Activated T-helper 2 cell treated with anti-CD3 and anti-CD28 coated beads, Interferon-gamma antibody, Interleukin-2, Interleukin-4, amounts not matched to agents 10 μg/mL and 5 μg/mL and 100 μg/mL, durations not matched to agents 14 hours and 24 hours and 36 hours (primary cell): ENCODE measurements at regions not wholly inside any gene's neighbourhood (a gene's known extent, or its start where the extent isn't known, plus 50 kb on each side); places are given as distances from the start of the nearest gene placed in this dataset.
A peak's percentile ranks its signal among the peaks of the same experiment; 100 is the strongest.

Experiments
- DNase-seq: peaks from one replicate; pipeline ENCODE4 v3.0.0; 2021; ENCODE audit warnings: low spot score
- H3K27ac Mint-ChIP-seq: one replicate; pipeline ENCODE4 v1.8.0; 2021; ENCODE audit warnings: mixed read lengths
- H3K27me3 Mint-ChIP-seq: one replicate; pipeline ENCODE4 v1.8.0; 2021; ENCODE audit warnings: low read depth, mixed read lengths
- H3K36me3 Mint-ChIP-seq: one replicate; pipeline ENCODE4 v1.8.0; 2021; ENCODE audit warnings: low read depth, mixed read lengths
- H3K4me1 Mint-ChIP-seq: one replicate; pipeline ENCODE4 v1.8.0; 2021; ENCODE audit warnings: low read depth, mixed read lengths
- H3K4me3 Mint-ChIP-seq: one replicate; pipeline ENCODE4 v1.8.0; 2021; ENCODE audit warnings: low read depth, mild to moderate bottlenecking, moderate library complexity, mixed read lengths
- H3K9me3 Mint-ChIP-seq: one replicate; pipeline ENCODE4 v1.8.0; 2021; ENCODE audit warnings: mixed read lengths
- intact Hi-C: fragments of 100-400 bp; cut with micrococcal nuclease; formaldehyde crosslinking; loops from one replicate; pipeline ENCODE4 v1.15.1; 2023

DNA sequence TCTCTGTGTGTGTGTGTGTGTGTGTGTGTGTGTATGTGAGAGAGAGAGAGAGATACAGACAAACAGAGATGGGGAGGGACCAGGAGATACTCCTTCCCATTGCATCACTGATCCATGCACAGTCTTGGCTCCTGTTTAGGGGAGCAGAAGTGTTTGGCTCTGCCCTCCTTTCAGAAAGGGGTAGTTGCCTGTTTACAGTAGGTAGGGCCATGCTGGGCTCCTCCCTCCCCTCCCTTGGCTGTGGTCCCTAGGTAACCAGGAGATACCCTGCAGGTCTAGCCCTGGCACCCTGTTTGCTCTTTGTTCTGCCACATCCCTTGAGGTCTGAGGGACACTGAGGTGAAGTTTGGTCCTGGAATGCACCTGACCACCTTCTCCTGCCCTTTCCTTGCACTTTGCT lies 95.3 kb downstream of the RAMP3 start:
- peaks cover 21% of the 10 kb centered on the region for H3K27me3 Mint-ChIP-seq
- no peaks in the 10 kb centered on the region for H3K9me3 Mint-ChIP-seq
- no peaks in the 10 kb centered on the region for H3K36me3 Mint-ChIP-seq
- H3K4me1 Mint-ChIP-seq, result no peaks in the 10 kb centered on the region
- no peak for DNase-seq
- intact Hi-C loops, result no loop called here
- H3K4me3 Mint-ChIP-seq, result no peak overlapping the region
- no peak overlapping the region for H3K27ac Mint-ChIP-seq

- no peaks in the 10 kb centered on the region for H3K9me3 Mint-ChIP-seq
- peaks cover 19% of the 10 kb centered on the region for H3K27me3 Mint-ChIP-seq
- intact Hi-C loops, result no loop called here
- DNase-seq, result no peak
- H3K4me3 Mint-ChIP-seq, result no peak overlapping the region
- H3K36me3 Mint-ChIP-seq, result no peaks in the 10 kb centered on the region
- no peaks in the 10 kb centered on the region for H3K4me1 Mint-ChIP-seq
- H3K27ac Mint-ChIP-seq, result no peak overlapping the region
Observed at GRCh38 chr7:45253368-45253767, 95.8 kb downstream of the RAMP3 start.

- Mint-ChIP-seq H3K4me3 (no peak overlapping the region), H3K27ac (no peak overlapping the region), H3K27me3 (peaks cover 15% of the 10 kb centered on the region), H3K36me3 (no peaks in the 10 kb centered on the region), H3K4me1 (no peaks in the 10 kb centered on the region), H3K9me3 (no peaks in the 10 kb centered on the region)
- no peak for DNase-seq
- intact Hi-C loops, result no loop called here
Observed at GRCh38 chr7:45255187-45255586, 97.6 kb downstream of the RAMP3 start.

GRCh38 chr7:45256309-45256708 lies 98.7 kb downstream of the RAMP3 start:
- H3K4me3 Mint-ChIP-seq, result no peak overlapping the region
- no peaks in the 10 kb centered on the region for H3K4me1 Mint-ChIP-seq
- H3K27me3 Mint-ChIP-seq, result peaks cover 13% of the 10 kb centered on the region
- intact Hi-C loops, result no loop called here
- DNase-seq, result no peak
- no peak overlapping the region for H3K27ac Mint-ChIP-seq
- no peaks in the 10 kb centered on the region for H3K36me3 Mint-ChIP-seq
- no peaks in the 10 kb centered on the region for H3K9me3 Mint-ChIP-seq

- H3K27ac Mint-ChIP-seq, result no peak overlapping the region
- no peak for DNase-seq
- H3K27me3 Mint-ChIP-seq, result peaks cover 13% of the 10 kb centered on the region
- H3K9me3 Mint-ChIP-seq, result no peaks in the 10 kb centered on the region
- no peak overlapping the region for H3K4me3 Mint-ChIP-seq
- intact Hi-C loops, result no loop called here
- H3K4me1 Mint-ChIP-seq, result no peaks in the 10 kb centered on the region
- H3K36me3 Mint-ChIP-seq, result no peaks in the 10 kb centered on the region
Observed at GRCh38 chr7:45256775-45257174, 99.2 kb downstream of the RAMP3 start.

GRCh38 chr7:45257284-45257683 lies 99.7 kb downstream of the RAMP3 start:
- H3K27ac Mint-ChIP-seq, result no peak overlapping the region
- no peak for DNase-seq
- intact Hi-C loops, result no loop called here

GRCh38 chr7:45258533-45259226 lies 101.1 kb downstream of the RAMP3 start:
- intact Hi-C loops, result no loop called here

More at GRCh38 chr7:45257284-45257683, 99.7 kb downstream of the RAMP3 start:
- no peaks in the 10 kb centered on the region for H3K9me3 Mint-ChIP-seq
- no peak overlapping the region for H3K4me3 Mint-ChIP-seq
- H3K4me1 Mint-ChIP-seq, result no peaks in the 10 kb centered on the region
- peaks cover 13% of the 10 kb centered on the region for H3K27me3 Mint-ChIP-seq
- no peaks in the 10 kb centered on the region for H3K36me3 Mint-ChIP-seq

DNA sequence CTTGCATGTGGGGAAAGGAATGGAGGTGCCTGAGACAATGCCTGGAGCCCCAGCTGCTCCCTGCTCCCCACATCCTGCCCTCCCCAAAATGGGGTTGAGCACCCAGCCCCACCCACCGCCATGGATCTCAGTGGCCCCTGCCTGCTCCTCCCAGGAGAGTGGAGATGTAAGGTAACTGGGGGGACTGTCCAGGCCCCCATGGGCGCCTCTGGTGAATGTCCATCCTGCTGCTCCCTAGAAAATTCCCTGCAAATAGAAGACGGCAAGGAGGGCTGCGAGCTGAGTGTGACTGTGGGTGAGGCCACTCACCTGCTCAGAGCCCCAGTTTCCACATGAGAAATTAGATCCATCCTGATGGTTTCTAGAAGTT lies 101.6 kb downstream of the RAMP3 start:
- intact Hi-C loops, result no loop called here
- no peak for DNase-seq
- Mint-ChIP-seq H3K27ac (no peak overlapping the region), H3K27me3 (peaks cover 9% of the 10 kb centered on the region), H3K4me1 (no peaks in the 10 kb centered on the region), H3K4me3 (no peak overlapping the region), H3K9me3 (no peaks in the 10 kb centered on the region), H3K36me3 (no peaks in the 10 kb centered on the region)

More at GRCh38 chr7:45258533-45259226, 101.1 kb downstream of the RAMP3 start:
- H3K4me3 Mint-ChIP-seq, result no peak overlapping the region
- H3K27ac Mint-ChIP-seq, result no peak overlapping the region
- H3K27me3 Mint-ChIP-seq, result peaks cover 9% of the 10 kb centered on the region
- no peaks in the 10 kb centered on the region for H3K36me3 Mint-ChIP-seq
- no peaks in the 10 kb centered on the region for H3K9me3 Mint-ChIP-seq
- no peak for DNase-seq
- no peaks in the 10 kb centered on the region for H3K4me1 Mint-ChIP-seq

DNA sequence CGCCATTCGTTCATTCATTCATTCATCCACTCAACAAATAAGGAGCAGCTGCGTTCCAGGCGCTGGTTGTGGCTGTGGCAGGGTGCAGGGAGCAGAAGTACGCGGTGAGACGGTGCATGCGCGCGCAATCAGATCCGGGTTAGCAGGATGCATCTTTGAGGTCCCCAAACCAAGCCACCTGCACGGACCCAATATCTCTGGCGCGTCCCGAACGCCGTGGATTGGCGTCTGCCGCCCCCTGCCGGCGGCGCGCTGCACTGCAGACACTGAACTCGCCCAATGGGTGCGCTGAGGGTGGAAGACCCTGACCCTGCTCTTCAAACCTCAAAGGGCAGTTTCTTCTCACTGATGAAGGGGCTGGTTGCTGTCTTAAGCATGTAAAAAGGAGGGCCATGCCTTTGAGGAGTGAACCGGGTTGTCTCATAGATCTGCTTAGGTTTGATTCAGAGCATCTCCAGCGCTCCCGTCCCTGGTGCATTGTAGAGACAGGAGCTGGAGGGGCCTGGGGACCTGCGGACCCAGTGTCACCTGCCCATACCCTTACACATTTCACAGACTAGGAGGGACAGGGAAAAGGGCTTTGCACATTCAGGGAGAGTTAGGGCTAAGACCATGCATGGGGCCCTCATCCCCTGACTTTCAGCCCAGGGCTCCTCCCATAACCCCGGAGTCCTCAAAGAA lies 102.5 kb downstream of the RAMP3 start:
- Mint-ChIP-seq H3K4me3 (no peak overlapping the region), H3K9me3 (no peaks in the 10 kb centered on the region), H3K36me3 (no peaks in the 10 kb centered on the region), H3K4me1 (no peaks in the 10 kb centered on the region), H3K27me3 (peaks cover 9% of the 10 kb centered on the region), H3K27ac (no peak overlapping the region)
- peak; percentile 62 for DNase-seq
- intact Hi-C loops, result loop anchor here (1.0 kb wide), 1 partner anchor 106 kb away; no protein-coding TSS in a partner anchor

DNA sequence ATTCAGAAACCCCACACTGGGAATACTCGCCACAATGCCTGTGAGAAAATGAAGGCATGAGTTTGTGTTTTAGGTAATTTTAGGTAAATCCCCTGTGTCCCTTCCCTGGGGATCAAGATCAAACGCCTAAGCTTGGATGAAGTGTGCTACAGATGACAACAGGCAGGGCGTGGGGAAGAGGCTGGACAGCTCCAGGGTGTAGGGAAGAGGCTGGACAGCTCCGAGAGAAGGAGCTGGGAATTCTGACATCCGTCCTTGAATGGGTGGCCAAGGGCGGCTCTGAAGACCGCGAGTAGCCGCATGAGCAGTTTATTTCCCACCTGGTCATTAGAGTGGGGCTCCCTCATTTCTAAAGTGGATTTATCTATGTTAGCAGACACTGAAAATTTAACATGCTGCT lies 109.7 kb downstream of the RAMP3 start:
- H3K9me3 Mint-ChIP-seq, result no peaks in the 10 kb centered on the region
- H3K4me3 Mint-ChIP-seq, result no peak overlapping the region
- H3K36me3 Mint-ChIP-seq, result no peaks in the 10 kb centered on the region
- DNase-seq, result no peak
- intact Hi-C loops, result no loop called here
- no peak overlapping the region for H3K27ac Mint-ChIP-seq
- H3K4me1 Mint-ChIP-seq, result no peaks in the 10 kb centered on the region
- H3K27me3 Mint-ChIP-seq, result peaks cover 2% of the 10 kb centered on the region

DNA sequence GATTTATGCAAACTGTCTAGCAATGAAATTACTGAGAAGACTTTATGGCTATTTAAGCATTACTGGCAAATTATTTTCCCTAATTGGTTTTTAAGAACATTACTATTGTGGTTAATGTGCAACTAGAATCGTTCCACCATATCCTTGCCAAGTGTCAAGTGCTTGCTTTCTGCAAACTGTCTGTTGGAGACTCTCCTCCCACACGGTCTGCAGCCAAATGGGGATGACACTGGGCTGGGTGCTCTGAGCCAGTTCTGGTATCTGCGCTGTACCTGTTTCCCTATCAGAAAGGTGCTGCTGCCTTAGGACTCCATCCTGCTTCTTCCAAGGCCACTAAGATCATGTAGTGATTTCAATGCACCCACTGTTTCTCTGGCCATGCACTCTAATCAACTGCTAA lies 110.4 kb downstream of the RAMP3 start:
- H3K36me3 Mint-ChIP-seq, result no peaks in the 10 kb centered on the region
- no peak overlapping the region for H3K27ac Mint-ChIP-seq
- DNase-seq, result no peak
- H3K4me3 Mint-ChIP-seq, result no peak overlapping the region
- peaks cover 4% of the 10 kb centered on the region for H3K27me3 Mint-ChIP-seq
- H3K4me1 Mint-ChIP-seq, result no peaks in the 10 kb centered on the region
- intact Hi-C loops, result no loop called here
- H3K9me3 Mint-ChIP-seq, result no peaks in the 10 kb centered on the region

- H3K9me3 Mint-ChIP-seq, result no peaks in the 10 kb centered on the region
- no peak for DNase-seq
- no peak overlapping the region for H3K27ac Mint-ChIP-seq
- intact Hi-C loops, result no loop called here
- H3K27me3 Mint-ChIP-seq, result peaks cover 4% of the 10 kb centered on the region
- no peaks in the 10 kb centered on the region for H3K36me3 Mint-ChIP-seq
- no peaks in the 10 kb centered on the region for H3K4me1 Mint-ChIP-seq
- no peak overlapping the region for H3K4me3 Mint-ChIP-seq
Observed at GRCh38 chr7:45269192-45269591, 111.6 kb downstream of the RAMP3 start.

- peaks cover 37% of the 10 kb centered on the region for H3K27me3 Mint-ChIP-seq
- no peak for DNase-seq
- no peaks in the 10 kb centered on the region for H3K4me1 Mint-ChIP-seq
- H3K27ac Mint-ChIP-seq, result no peak overlapping the region
- no peak overlapping the region for H3K4me3 Mint-ChIP-seq
- H3K9me3 Mint-ChIP-seq, result no peaks in the 10 kb centered on the region
- intact Hi-C loops, result no loop called here
- no peaks in the 10 kb centered on the region for H3K36me3 Mint-ChIP-seq
Observed at GRCh38 chr7:45278763-45279398, 121.3 kb downstream of the RAMP3 start.
